Stimulated activated naive CD8-positive, alpha-beta T cell treated with anti-CD3 and anti-CD28 coated beads, Interleukin-15, Interleukin-2, amounts not matched to agents 100 U/mL and 50 U/mL, for 24 hours (primary cell): ENCODE measurements at regions not wholly inside any gene's neighbourhood (a gene's known extent, or its start where the extent isn't known, plus 50 kb on each side); places are given as distances from the start of the nearest gene placed in this dataset.
A peak's percentile ranks its signal among the peaks of the same experiment; 100 is the strongest.

Source experiments
- ATAC-seq: fragments of 150-1000 bp; cut with Tn5 transposase; one replicate; pipeline ENCODE4 v1.10.0; 2021
- DNase-seq: peaks from one replicate; pipeline ENCODE4 v3.0.0; 2021

GRCh38 chr2:12254280-12254860 is 462.4 kb upstream of the TRIB2 start:
- DNase-seq, result no peak
- ATAC-seq, result no peak

- no peak for DNase-seq
Observed at GRCh38 chr2:12256206-12256605, 460.5 kb upstream of the TRIB2 start.

GRCh38 chr2:12257476-12257875 is 459.3 kb upstream of the TRIB2 start:
- no peak for ATAC-seq

More at GRCh38 chr2:12256206-12256605, 460.5 kb upstream of the TRIB2 start:
- no peak for ATAC-seq

GRCh38 chr2:12259493-12259892 is 457.2 kb upstream of the TRIB2 start:
- ATAC-seq (no peak), DNase-seq (no peak)

More at GRCh38 chr2:12257476-12257875, 459.3 kb upstream of the TRIB2 start:
- no peak for DNase-seq

- no peak for ATAC-seq
- DNase-seq, result no peak
Observed at GRCh38 chr2:12261986-12262680, 454.6 kb upstream of the TRIB2 start.

- DNase-seq (no peak), ATAC-seq (no peak)
Observed at GRCh38 chr2:12262681-12263436, 453.9 kb upstream of the TRIB2 start.

- ATAC-seq (no peak), DNase-seq (no peak)
Observed at GRCh38 chr2:12263730-12264129, 453.0 kb upstream of the TRIB2 start.

GRCh38 chr2:12264146-12264545 is 452.6 kb upstream of the TRIB2 start:
- DNase-seq, result no peak
- no peak for ATAC-seq

GRCh38 chr2:12265646-12266045 is 451.1 kb upstream of the TRIB2 start:
- ATAC-seq (no peak), DNase-seq (no peak)

- DNase-seq (no peak), ATAC-seq (no peak)
Observed at GRCh38 chr2:12267042-12267441, 449.7 kb upstream of the TRIB2 start.

- DNase-seq (no peak), ATAC-seq (no peak)
Observed at GRCh38 chr2:12269041-12269972, 447.4 kb upstream of the TRIB2 start.

GRCh38 chr2:12270876-12271588 is 445.7 kb upstream of the TRIB2 start:
- DNase-seq (no peak), ATAC-seq (peak; percentile 66)

- DNase-seq (no peak), ATAC-seq (no peak)
Observed at GRCh38 chr2:12271589-12271984, 445.1 kb upstream of the TRIB2 start.

- ATAC-seq, result no peak
Observed at GRCh38 chr2:12273111-12273510, 443.6 kb upstream of the TRIB2 start.

GRCh38 chr2:12274591-12274990 is 442.1 kb upstream of the TRIB2 start:
- ATAC-seq (no peak), DNase-seq (no peak)

More at GRCh38 chr2:12273111-12273510, 443.6 kb upstream of the TRIB2 start:
- DNase-seq, result no peak

- no peak for ATAC-seq
Observed at GRCh38 chr2:12277241-12278034, 439.3 kb upstream of the TRIB2 start.

GRCh38 chr2:12278217-12278750 is 438.5 kb upstream of the TRIB2 start:
- ATAC-seq (no peak), DNase-seq (no peak)

More at GRCh38 chr2:12277241-12278034, 439.3 kb upstream of the TRIB2 start:
- DNase-seq, result no peak

- ATAC-seq, result no peak
Observed at GRCh38 chr2:12282780-12283695, 433.7 kb upstream of the TRIB2 start.

GRCh38 chr2:12284037-12284436 is 432.7 kb upstream of the TRIB2 start:
- no peak for DNase-seq

More at GRCh38 chr2:12282780-12283695, 433.7 kb upstream of the TRIB2 start:
- DNase-seq, result no peak

More at GRCh38 chr2:12284037-12284436, 432.7 kb upstream of the TRIB2 start:
- no peak for ATAC-seq
